DOHH2 (cell line): ENCODE measurements at regions not wholly inside any gene's neighbourhood (a gene's known extent, or its start where the extent isn't known, plus 50 kb on each side); places are given as distances from the start of the nearest gene placed in this dataset.

Experiments
- H3F3A ChIP-seq: fragments of 200-600 bp; sonication (generic), shearing (Covaris generic); 2 replicates; pipeline ENCODE4 v1.6.0; 2016; ENCODE audit warnings: antibody characterized with exemption, mild to moderate bottlenecking; ENCODE audit not compliant: control insufficient read depth, insufficient read depth
- H3K27ac ChIP-seq: fragments of 200-600 bp; sonication (generic); 2 replicates; pipeline ENCODE4 v1.5.1; 2014; ENCODE audit warnings: low read depth, mild to moderate bottlenecking, low read length, moderate library complexity
- H3K27me3 ChIP-seq: fragments of 200-600 bp; sonication (generic); 2 replicates; pipeline ENCODE4 v1.6.1; 2014; ENCODE audit warnings: mild to moderate bottlenecking, low read length, mixed read lengths; ENCODE audit not compliant: control insufficient read depth
- H3K36me3 ChIP-seq: fragments of 200-600 bp; sonication (generic); 2 replicates; pipeline ENCODE4 v1.6.1; 2014; ENCODE audit warnings: mild to moderate bottlenecking, low read length, moderate library complexity, mixed read lengths; ENCODE audit not compliant: control insufficient read depth
- H3K4me1 ChIP-seq: fragments of 200-600 bp; sonication (generic); 2 replicates; pipeline ENCODE4 v1.6.1; 2014; ENCODE audit warnings: mild to moderate bottlenecking, low read length, mixed read lengths; ENCODE audit not compliant: control insufficient read depth
- H3K4me2 ChIP-seq: fragments of 200-600 bp; sonication (generic); 2 replicates; pipeline ENCODE4 v1.6.0; 2014; ENCODE audit warnings: mild to moderate bottlenecking, low read length, moderate library complexity
- H3K4me3 ChIP-seq: fragments of 200-600 bp; sonication (generic); 2 replicates; pipeline ENCODE4 v1.5.1; 2014; ENCODE audit warnings: mild to moderate bottlenecking, low read length, mixed read lengths
- H3K79me2 ChIP-seq: fragments of 200-600 bp; sonication (generic); 2 replicates; pipeline ENCODE4 v1.6.1; 2014; ENCODE audit warnings: mild to moderate bottlenecking, low read length, mixed read lengths; ENCODE audit not compliant: control insufficient read depth
- H3K9me2 ChIP-seq: fragments of 200-600 bp; sonication (generic); replicated peaks from 2 replicates; pipeline ENCODE4 v1.6.1; 2014; ENCODE audit warnings: mild to moderate bottlenecking, low read length, mixed read lengths; ENCODE audit not compliant: control insufficient read depth
- H3K9me3 ChIP-seq: fragments of 200-600 bp; sonication (generic); 2 replicates; pipeline ENCODE4 v1.6.1; 2014; ENCODE audit warnings: antibody characterized with exemption, low read length, mixed read lengths; ENCODE audit not compliant: control insufficient read depth, insufficient read depth
- H4K20me1 ChIP-seq: fragments of 200-600 bp; sonication (generic); 2 replicates; pipeline ENCODE4 v1.6.0; 2014; ENCODE audit warnings: low read depth, mild to moderate bottlenecking, antibody characterized with exemption, low read length, moderate library complexity; ENCODE audit not compliant: control insufficient read depth, insufficient read depth
- EZH2phosphoT487 ChIP-seq: fragments of 200-600 bp; sonication (generic); IDR thresholded peaks from 2 replicates; pipeline ENCODE4 v1.6.1; 2017; ENCODE audit warnings: borderline replicate concordance, mild to moderate bottlenecking, antibody characterized with exemption, low read length, moderate library complexity, mixed read lengths
- TF ChIP-seq, protein P1 (sequence below): fragments of 200-600 bp; sonication (generic); IDR thresholded peaks from one replicate; pipeline ENCODE4 v1.5.1; 2014; ENCODE audit warnings: antibody characterized with exemption, mild to moderate bottlenecking, low read depth, low read length; ENCODE audit not compliant: poor library complexity, severe bottlenecking

DNA sequence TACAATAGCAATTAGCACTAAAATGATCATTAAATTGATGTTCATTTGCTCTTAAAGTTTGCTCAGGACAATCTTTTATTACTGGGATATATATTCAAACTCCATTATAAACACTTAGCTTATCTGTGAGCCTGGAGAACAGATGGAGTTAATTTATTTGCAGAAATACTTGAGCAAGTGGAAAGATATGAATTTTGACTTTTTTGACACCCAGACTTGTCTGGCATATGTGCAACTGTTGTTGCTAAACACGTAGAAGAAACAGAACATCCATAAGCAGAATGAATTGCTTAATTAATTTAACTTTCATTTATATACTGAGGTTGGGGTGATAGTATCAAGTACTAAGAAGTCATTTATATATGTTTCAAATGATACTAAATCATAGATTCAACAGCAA is 820.7 kb upstream of the TYRP1 start:
- Histone ChIP-seq H3K9me3 (no peaks in the 10 kb centered on the region), H3K9me2 (no peaks in the 10 kb centered on the region), H3K27ac (no peak overlapping the region), H3F3A (no peaks in the 10 kb centered on the region), H3K79me2 (no peaks in the 10 kb centered on the region), H3K4me3 (no peak overlapping the region), H4K20me1 (no peaks in the 10 kb centered on the region), H3K4me1 (no peaks in the 10 kb centered on the region), H3K4me2 (no peak overlapping the region), H3K36me3 (no peaks in the 10 kb centered on the region), H3K27me3 (no peaks in the 10 kb centered on the region)
- no peak for TF ChIP-seq EZH2phosphoT487
- TF ChIP-seq, protein P1, sequence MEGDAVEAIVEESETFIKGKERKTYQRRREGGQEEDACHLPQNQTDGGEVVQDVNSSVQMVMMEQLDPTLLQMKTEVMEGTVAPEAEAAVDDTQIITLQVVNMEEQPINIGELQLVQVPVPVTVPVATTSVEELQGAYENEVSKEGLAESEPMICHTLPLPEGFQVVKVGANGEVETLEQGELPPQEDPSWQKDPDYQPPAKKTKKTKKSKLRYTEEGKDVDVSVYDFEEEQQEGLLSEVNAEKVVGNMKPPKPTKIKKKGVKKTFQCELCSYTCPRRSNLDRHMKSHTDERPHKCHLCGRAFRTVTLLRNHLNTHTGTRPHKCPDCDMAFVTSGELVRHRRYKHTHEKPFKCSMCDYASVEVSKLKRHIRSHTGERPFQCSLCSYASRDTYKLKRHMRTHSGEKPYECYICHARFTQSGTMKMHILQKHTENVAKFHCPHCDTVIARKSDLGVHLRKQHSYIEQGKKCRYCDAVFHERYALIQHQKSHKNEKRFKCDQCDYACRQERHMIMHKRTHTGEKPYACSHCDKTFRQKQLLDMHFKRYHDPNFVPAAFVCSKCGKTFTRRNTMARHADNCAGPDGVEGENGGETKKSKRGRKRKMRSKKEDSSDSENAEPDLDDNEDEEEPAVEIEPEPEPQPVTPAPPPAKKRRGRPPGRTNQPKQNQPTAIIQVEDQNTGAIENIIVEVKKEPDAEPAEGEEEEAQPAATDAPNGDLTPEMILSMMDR, result no peak

- Histone ChIP-seq H3K27me3 (no peaks in the 10 kb centered on the region), H3K4me2 (no peak overlapping the region), H3K9me2 (no peaks in the 10 kb centered on the region), H4K20me1 (no peaks in the 10 kb centered on the region), H3K27ac (no peak overlapping the region), H3K4me1 (no peaks in the 10 kb centered on the region), H3K79me2 (no peaks in the 10 kb centered on the region), H3K9me3 (no peaks in the 10 kb centered on the region), H3F3A (no peaks in the 10 kb centered on the region), H3K36me3 (no peaks in the 10 kb centered on the region), H3K4me3 (no peak overlapping the region)
- TF ChIP-seq, protein P1, result no peak
- no peak for TF ChIP-seq EZH2phosphoT487
These were observed 818.8 kb upstream of the TYRP1 start for GRCh38 chr9:11874414-11874813.

- no peaks in the 10 kb centered on the region for H3K9me3 ChIP-seq
- TF ChIP-seq EZH2phosphoT487, result no peak
- TF ChIP-seq, protein P1, result no peak
These were observed 800.8 kb upstream of the TYRP1 start for GRCh38 chr9:11892401-11892800.

GRCh38 chr9:11893331-11893730 is 799.9 kb upstream of the TYRP1 start:
- Histone ChIP-seq H3K27ac (no peak overlapping the region), H4K20me1 (no peaks in the 10 kb centered on the region), H3K4me1 (no peaks in the 10 kb centered on the region), H3K27me3 (no peaks in the 10 kb centered on the region), H3F3A (no peaks in the 10 kb centered on the region), H3K36me3 (no peaks in the 10 kb centered on the region), H3K4me2 (no peak overlapping the region), H3K79me2 (no peaks in the 10 kb centered on the region), H3K9me3 (no peaks in the 10 kb centered on the region), H3K9me2 (no peaks in the 10 kb centered on the region), H3K4me3 (no peak overlapping the region)
- TF ChIP-seq EZH2phosphoT487, result no peak
- TF ChIP-seq, protein P1, result no peak

More at GRCh38 chr9:11892401-11892800, 800.8 kb upstream of the TYRP1 start:
- no peaks in the 10 kb centered on the region for H3K79me2 ChIP-seq
- no peaks in the 10 kb centered on the region for H3F3A ChIP-seq
- no peaks in the 10 kb centered on the region for H3K9me2 ChIP-seq
- H3K4me2 ChIP-seq, result no peak overlapping the region
- no peaks in the 10 kb centered on the region for H3K36me3 ChIP-seq
- H3K27me3 ChIP-seq, result no peaks in the 10 kb centered on the region
- no peak overlapping the region for H3K4me3 ChIP-seq
- H3K27ac ChIP-seq, result no peak overlapping the region
- no peaks in the 10 kb centered on the region for H4K20me1 ChIP-seq
- no peaks in the 10 kb centered on the region for H3K4me1 ChIP-seq
